ENCODE measurements at regions not wholly inside any gene's neighbourhood (a gene's known extent, or its start where the extent isn't known, plus 50 kb on each side); places are given as distances from the start of the nearest gene placed in this dataset.

GRCh38 chr10:130615457-130615856, 479.3 kb downstream of the GLRX3 start:
- no peak for TF ChIP-seq POLR2A (IDR thresholded peaks at IDR 0.05; ENCODE audit: low read depth, low read length)
- no peak for TF ChIP-seq POLR2AphosphoS5 (IDR thresholded peaks at IDR 0.05; ENCODE audit: low read depth, low read length)
- TF ChIP-seq POU2F2 (IDR thresholded peaks at IDR 0.05; ENCODE audit: low read depth, low read length) = no peak
- TF ChIP-seq SPI1 (IDR thresholded peaks at IDR 0.05; ENCODE audit: low read depth, low read length) = no peak
- no peak for TF ChIP-seq TAF1 (IDR thresholded peaks at IDR 0.05; ENCODE audit: low read depth, low read length)
- no peak for TF ChIP-seq PAX5 (IDR thresholded peaks at IDR 0.05; ENCODE audit: insufficient read depth, low read length, severe bottlenecking)
